Activated CD4-positive, alpha-beta T cell treated with anti-CD3 and anti-CD28 coated beads for 36 hours (primary cell): ENCODE measurements at regions not wholly inside any gene's neighbourhood (a gene's known extent, or its start where the extent isn't known, plus 50 kb on each side); places are given as distances from the start of the nearest gene placed in this dataset.

Source experiments
- ATAC-seq: fragments of 200-7000 bp; cut with Tn5 transposase; one replicate; pipeline ENCODE4 v1.10.0; 2021; ENCODE audit warnings: mild to moderate bottlenecking, moderate library complexity
- CTCF ChIA-PET: fragments of 350-600 bp; sonication (Branson Sonifier 250); formaldehyde crosslinking; loops from one replicate; lab custom pipeline; 2021; ENCODE audit warnings: antibody characterized with exemption; lab: Charles Lee
- POLR2A ChIA-PET: fragments of 350-600 bp; sonication (Branson Sonifier 250); formaldehyde crosslinking; loops from one replicate; lab custom pipeline; 2021; ENCODE audit warnings: antibody characterized with exemption, inconsistent platforms; lab: Charles Lee
- DNase-seq: peaks from one replicate; pipeline ENCODE4 v3.0.0-alpha.2; 2020
- H3K27ac Mint-ChIP-seq: one replicate; pipeline ENCODE4 v1.8.0; 2021; ENCODE audit warnings: mixed read lengths
- H3K27me3 Mint-ChIP-seq: one replicate; pipeline ENCODE4 v1.8.0; 2021; ENCODE audit warnings: mixed read lengths
- H3K36me3 Mint-ChIP-seq: one replicate; pipeline ENCODE4 v1.8.0; 2021; ENCODE audit warnings: low read depth, mixed read lengths
- H3K4me1 Mint-ChIP-seq: one replicate; pipeline ENCODE4 v1.8.0; 2021; ENCODE audit warnings: mixed read lengths
- H3K4me3 Mint-ChIP-seq: one replicate; pipeline ENCODE4 v1.8.0; 2021; ENCODE audit warnings: mild to moderate bottlenecking, moderate library complexity, mixed read lengths
- H3K9me3 Mint-ChIP-seq: one replicate; pipeline ENCODE4 v1.8.0; 2021; ENCODE audit warnings: low read depth, mixed read lengths
- intact Hi-C, 2 experiments: fragments of 100-400 bp; cut with DNase I in 1 of 2; cut with micrococcal nuclease in 1 of 2; formaldehyde crosslinking; loops; one replicate each; pipeline versions ENCODE4 v1.14.2 to v1.15.1; 2022 to 2024; cut with DNase I, micrococcal nuclease

DNA sequence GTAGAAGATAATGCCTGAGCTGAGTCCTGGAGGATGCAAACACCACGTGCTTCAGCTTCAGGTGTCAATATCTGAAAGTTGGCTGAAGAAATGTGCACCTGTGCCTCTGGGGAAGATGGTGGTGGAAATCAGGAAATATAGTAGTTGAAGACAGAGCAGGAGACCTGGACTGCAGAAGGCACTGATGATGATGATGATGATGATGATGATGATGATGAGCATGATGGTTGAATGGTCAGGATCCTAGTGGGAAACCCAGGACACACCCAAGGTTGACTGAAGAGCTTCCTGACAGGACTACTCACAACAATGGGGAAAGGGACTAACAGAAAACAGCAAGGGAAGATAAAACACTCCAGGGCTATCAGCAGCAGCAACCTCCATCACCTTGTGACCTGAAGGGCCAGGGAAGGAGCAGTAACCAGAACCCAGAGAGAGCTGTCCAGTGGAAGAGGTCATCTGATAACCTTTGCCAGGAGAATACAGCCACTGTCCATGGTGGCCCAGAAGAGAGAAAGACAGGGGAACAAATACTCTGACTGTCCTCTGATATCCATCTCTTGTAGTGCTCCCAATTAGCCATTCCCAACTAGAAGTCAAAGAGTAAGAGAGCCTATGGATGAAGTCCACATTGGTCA is 170.3 kb downstream of the TSHZ3 start:
- Mint-ChIP-seq H3K27me3 (peaks cover 8% of the 10 kb centered on the region), H3K36me3 (no peaks in the 10 kb centered on the region), H3K4me1 (no peaks in the 10 kb centered on the region), H3K4me3 (no peak overlapping the region), H3K27ac (no peak overlapping the region), H3K9me3 (no peaks in the 10 kb centered on the region)
- CTCF ChIA-PET, result no interaction called here
- ATAC-seq, result no peak
- no peak for DNase-seq
- POLR2A ChIA-PET, result no interaction called here
- intact Hi-C loops, result no loop called here

DNA sequence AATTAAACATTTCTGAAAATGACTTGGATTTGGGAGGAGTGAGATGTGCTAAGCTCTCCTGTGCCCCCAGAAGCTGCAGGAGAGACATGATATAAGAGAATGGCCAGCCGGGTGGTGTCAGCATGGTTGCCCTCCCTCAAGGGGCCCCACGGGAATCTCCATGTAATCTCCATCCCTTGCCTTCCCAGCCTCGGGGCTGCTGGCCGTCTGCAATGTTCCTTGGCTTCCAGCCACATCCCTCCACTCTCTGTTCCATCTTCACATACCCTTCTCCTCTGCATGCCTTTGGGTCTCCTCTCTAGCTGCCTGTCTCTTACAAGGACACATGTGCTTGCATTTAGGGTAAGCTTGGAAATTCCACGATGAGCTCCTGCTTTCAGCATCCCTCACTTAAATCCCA is 172.0 kb downstream of the TSHZ3 start:
- Mint-ChIP-seq H3K27ac (no peak overlapping the region), H3K27me3 (peaks cover 8% of the 10 kb centered on the region)
- no peak for ATAC-seq

DNA sequence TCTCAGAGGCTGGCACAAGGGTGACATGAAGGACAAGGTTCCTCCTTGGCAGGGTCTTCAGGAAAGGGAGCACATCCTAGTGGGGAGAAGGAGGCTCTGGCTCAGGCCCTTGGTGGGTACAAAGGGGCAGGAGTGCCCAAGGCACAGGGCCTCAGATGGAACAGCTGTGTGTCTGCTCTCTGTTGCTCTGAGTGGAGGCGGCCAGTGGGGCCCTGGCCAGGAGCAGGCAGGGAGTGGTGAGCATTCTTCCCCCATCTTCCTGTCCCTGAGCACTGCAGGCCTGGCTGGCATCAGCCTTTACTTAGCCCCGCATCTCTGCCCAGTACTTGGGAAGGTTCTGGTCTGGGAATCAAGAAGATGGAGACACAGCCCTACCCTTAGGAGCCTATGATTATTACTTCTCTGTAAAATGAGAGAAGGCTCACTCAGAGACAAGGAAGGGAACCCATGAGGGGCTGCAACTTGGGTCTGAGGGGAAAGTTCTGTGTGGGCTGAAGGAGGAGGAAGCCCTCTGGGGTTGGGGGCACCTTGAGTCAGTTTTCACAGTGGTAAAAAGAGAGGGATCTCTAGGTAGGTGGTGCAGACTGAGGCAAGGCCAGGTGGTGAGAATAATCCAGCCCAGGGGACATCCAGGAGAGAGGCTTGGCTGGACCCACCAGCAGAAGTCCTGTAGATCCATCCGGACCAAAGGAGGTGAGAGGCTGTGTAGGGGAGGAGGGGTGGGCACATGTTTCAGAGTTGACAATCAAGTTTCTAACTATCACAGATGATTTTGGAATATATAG is 173.5 kb downstream of the TSHZ3 start:
- no peak for ATAC-seq
- no peaks in the 10 kb centered on the region for H3K36me3 Mint-ChIP-seq
- CTCF ChIA-PET, result no interaction called here
- POLR2A ChIA-PET, result no interaction called here
- H3K4me1 Mint-ChIP-seq, result no peaks in the 10 kb centered on the region
- DNase-seq, result no peak
- intact Hi-C loops, result no loop called here
- H3K27ac Mint-ChIP-seq, result no peak overlapping the region
- peaks cover 8% of the 10 kb centered on the region for H3K27me3 Mint-ChIP-seq
- H3K4me3 Mint-ChIP-seq, result no peak overlapping the region
- H3K9me3 Mint-ChIP-seq, result no peaks in the 10 kb centered on the region

More for the DNA sequence above, 172.0 kb downstream of the TSHZ3 start:
- intact Hi-C loops, result no loop called here
- H3K4me3 Mint-ChIP-seq, result no peak overlapping the region
- H3K4me1 Mint-ChIP-seq, result no peaks in the 10 kb centered on the region
- no peak for DNase-seq
- CTCF ChIA-PET, result no interaction called here
- H3K36me3 Mint-ChIP-seq, result no peaks in the 10 kb centered on the region
- POLR2A ChIA-PET, result no interaction called here
- no peaks in the 10 kb centered on the region for H3K9me3 Mint-ChIP-seq

DNA sequence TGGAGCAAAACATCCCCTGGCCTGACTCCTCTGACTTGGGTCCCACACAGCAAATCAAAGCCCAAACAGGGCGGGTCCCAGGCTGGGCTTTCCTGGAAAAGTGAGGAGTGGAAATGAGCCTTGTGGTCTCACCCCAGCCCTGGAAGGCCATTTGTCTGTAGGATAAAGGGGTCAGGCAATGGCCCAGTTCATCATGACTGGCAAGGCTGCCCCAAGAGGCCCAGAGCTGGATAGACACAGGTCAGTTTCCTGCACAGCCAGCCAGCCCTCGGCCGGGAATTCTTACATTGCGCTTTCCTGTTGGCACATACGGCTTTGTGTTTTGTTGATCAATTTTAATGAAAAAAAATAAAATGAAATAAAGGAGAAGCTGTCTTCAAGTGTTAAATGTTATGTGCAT is 174.3 kb downstream of the TSHZ3 start:
- Mint-ChIP-seq H3K4me1 (no peaks in the 10 kb centered on the region), H3K9me3 (no peaks in the 10 kb centered on the region), H3K27me3 (peaks cover 9% of the 10 kb centered on the region), H3K4me3 (no peak overlapping the region), H3K27ac (no peak overlapping the region), H3K36me3 (no peaks in the 10 kb centered on the region)
- no peak for ATAC-seq
- ChIA-PET CTCF (no interaction called here), POLR2A (no interaction called here)
- DNase-seq, result no peak
- intact Hi-C loops, result no loop called here

DNA sequence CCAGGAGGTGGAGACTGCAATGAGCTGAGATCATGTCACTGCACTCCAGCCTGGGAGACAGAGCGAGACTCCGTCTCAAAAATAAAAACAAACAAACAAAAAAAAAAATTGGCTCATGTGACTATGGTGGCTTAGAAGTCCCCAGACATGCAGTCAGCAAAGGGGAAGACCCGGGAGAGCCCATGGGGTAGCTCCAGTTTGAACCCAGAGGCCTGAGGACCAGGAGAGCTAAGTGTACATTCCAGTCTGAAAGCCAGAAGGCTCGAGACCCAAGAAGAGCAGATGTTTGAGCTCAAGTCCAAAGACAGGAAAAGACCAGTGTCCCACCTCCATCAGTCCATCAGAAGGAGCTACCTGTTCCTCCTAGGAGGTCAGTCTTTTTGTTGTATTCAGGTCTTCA is 175.2 kb downstream of the TSHZ3 start:
- Mint-ChIP-seq H3K4me1 (no peaks in the 10 kb centered on the region), H3K27ac (no peak overlapping the region), H3K4me3 (no peak overlapping the region), H3K36me3 (no peaks in the 10 kb centered on the region), H3K9me3 (no peaks in the 10 kb centered on the region), H3K27me3 (peaks cover 8% of the 10 kb centered on the region)
- ATAC-seq, result no peak
- ChIA-PET CTCF (interaction anchor here (1.1 kb wide), 1 partner anchor 15 kb away, joined by 5 read pairs; no protein-coding TSS in a partner anchor), POLR2A (no interaction called here)
- DNase-seq, result no peak
- intact Hi-C loops, result no loop called here

DNA sequence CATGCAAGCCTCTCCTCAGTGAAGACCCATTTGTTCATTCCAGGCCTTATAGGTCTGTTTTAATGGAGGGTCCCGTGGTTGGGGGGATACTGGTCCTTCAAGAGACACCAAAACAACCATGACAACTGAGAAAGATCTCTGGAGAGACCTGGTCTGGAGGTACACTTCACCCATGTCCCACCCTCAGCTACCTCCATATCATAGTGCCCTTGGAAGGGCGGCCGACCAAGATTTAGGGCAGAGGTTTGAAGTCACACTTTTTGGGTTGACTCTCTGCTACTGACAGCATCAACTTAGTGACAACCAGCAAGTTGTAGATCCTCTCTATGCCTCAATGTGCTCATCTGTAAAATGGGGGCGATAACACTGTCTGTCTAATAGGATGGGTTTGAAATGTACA is 177.3 kb downstream of the TSHZ3 start:
- DNase-seq (no peak), ATAC-seq (no peak)
- Mint-ChIP-seq H3K27ac (no peak overlapping the region), H3K36me3 (no peaks in the 10 kb centered on the region), H3K4me1 (peaks cover 10% of the 10 kb centered on the region), H3K4me3 (no peak overlapping the region), H3K27me3 (peaks cover 16% of the 10 kb centered on the region), H3K9me3 (no peaks in the 10 kb centered on the region)
- CTCF ChIA-PET, result no interaction called here
- POLR2A ChIA-PET, result no interaction called here
- intact Hi-C loops, result no loop called here

DNA sequence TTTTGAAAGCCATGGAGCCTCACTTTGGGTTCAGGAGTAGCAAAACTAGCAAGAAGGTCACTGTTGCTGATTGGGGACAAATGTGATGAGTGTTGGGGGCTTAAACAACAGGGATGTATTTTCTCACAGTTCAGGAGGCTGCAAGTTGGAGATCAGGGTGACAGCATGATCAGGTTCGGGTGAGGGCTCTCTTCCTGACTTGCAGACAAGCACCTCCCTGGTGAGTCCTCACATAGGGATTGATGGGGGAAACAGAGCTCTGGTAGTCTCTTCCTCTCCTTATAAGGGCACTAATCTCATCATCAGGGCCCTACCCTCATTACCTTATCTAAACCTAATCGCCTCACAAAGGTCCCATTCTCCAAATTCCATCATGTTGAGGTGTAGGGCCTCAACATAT is 179.2 kb downstream of the TSHZ3 start:
- DNase-seq (no peak), ATAC-seq (no peak)
- ChIA-PET CTCF (no interaction called here), POLR2A (no interaction called here)
- Mint-ChIP-seq H3K36me3 (no peaks in the 10 kb centered on the region), H3K4me1 (peaks cover 10% of the 10 kb centered on the region), H3K4me3 (no peak overlapping the region), H3K9me3 (no peaks in the 10 kb centered on the region), H3K27ac (no peak overlapping the region), H3K27me3 (peaks cover 17% of the 10 kb centered on the region)
- intact Hi-C loops, result no loop called here

DNA sequence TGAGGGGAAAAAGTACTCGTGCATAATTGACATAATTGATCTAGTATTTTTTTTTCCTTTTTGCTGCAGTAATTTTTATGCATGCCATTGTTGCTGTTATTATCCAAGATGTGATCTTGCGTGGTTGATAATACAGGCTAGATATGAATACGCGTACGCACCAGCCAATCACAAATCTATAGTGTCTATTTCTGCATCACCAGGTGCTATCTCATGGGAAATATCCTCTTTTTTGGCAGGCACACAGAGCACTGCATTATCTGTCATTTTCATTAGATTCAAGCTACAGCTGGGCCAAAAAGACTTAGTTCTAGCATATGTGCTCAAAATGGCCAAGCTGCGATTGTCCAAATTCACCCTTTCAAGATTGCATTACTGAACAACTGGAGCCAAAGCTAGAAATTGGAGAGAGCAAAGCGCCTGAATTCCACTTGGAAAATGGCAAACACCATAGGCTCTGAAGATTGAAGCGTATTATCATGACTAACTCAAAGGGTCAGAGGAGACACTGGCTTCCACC is 181.1 kb downstream of the TSHZ3 start:
- ChIA-PET CTCF (interaction anchor here (0.5 kb wide), 1 partner anchor 1983 kb away, joined by 3 read pairs; no protein-coding TSS in a partner anchor), POLR2A (no interaction called here)
- intact Hi-C loops, result no loop called here
- no peak overlapping the region for H3K4me3 Mint-ChIP-seq
- DNase-seq (no peak), ATAC-seq (no peak)
- H3K36me3 Mint-ChIP-seq, result no peaks in the 10 kb centered on the region
- H3K9me3 Mint-ChIP-seq, result no peaks in the 10 kb centered on the region
- peaks cover 10% of the 10 kb centered on the region for H3K4me1 Mint-ChIP-seq
- H3K27me3 Mint-ChIP-seq, result peaks cover 30% of the 10 kb centered on the region
- H3K27ac Mint-ChIP-seq, result no peak overlapping the region

DNA sequence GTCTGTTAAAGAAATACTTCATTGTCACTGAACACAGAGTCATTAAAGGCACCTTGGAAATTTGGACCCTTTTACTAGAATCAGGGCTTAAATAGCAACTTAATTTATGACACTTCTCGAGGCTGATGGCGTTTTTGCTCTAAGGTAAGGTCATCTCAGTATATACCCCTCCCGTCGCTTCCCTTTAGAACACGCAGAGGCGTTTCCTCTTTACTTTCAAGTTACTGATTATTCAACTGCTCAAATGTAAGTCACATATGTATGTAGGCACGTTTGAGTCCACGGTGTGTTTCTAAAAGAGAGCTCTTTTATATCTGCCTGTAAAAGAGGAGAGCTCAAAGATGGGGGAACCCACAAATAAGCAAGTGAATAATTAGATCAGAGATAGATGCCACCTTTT is 181.5 kb downstream of the TSHZ3 start:
- H3K4me1 Mint-ChIP-seq, result peaks cover 10% of the 10 kb centered on the region
- no peak overlapping the region for H3K27ac Mint-ChIP-seq
- DNase-seq, result no peak
- intact Hi-C loops, result no loop called here
- CTCF ChIA-PET, result no interaction called here
- peak; percentile 42 for ATAC-seq
- POLR2A ChIA-PET, result no interaction called here
- H3K4me3 Mint-ChIP-seq, result no peak overlapping the region
- no peaks in the 10 kb centered on the region for H3K36me3 Mint-ChIP-seq
- H3K27me3 Mint-ChIP-seq, result peaks cover 30% of the 10 kb centered on the region
- H3K9me3 Mint-ChIP-seq, result no peaks in the 10 kb centered on the region

DNA sequence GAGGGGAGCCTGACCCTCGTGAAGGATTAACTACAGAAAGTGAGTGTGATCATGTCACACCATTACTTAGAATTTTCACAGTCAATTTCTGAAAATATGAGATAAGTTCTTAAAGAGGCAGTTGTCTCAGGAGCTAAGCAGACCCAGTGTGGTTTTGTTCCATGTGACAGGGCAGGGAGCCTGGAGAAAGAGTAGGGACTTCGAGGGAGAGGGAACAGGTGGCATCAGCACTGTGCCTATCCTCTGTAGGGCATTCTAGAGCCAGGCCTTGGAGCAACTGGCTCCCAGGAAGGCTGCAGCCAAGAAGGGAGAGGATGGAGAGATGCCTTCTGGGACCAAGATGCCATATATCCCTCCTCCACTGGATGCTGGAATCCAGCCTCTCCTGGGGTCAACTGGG is 183.0 kb downstream of the TSHZ3 start:
- H3K4me1 Mint-ChIP-seq, result peaks cover 10% of the 10 kb centered on the region
- no peak for DNase-seq
- CTCF ChIA-PET, result no interaction called here
- POLR2A ChIA-PET, result no interaction called here
- H3K9me3 Mint-ChIP-seq, result no peaks in the 10 kb centered on the region
- H3K27me3 Mint-ChIP-seq, result peaks cover 32% of the 10 kb centered on the region
- no peak overlapping the region for H3K27ac Mint-ChIP-seq
- intact Hi-C loops, result no loop called here
- no peaks in the 10 kb centered on the region for H3K36me3 Mint-ChIP-seq
- no peak overlapping the region for H3K4me3 Mint-ChIP-seq
- no peak for ATAC-seq

DNA sequence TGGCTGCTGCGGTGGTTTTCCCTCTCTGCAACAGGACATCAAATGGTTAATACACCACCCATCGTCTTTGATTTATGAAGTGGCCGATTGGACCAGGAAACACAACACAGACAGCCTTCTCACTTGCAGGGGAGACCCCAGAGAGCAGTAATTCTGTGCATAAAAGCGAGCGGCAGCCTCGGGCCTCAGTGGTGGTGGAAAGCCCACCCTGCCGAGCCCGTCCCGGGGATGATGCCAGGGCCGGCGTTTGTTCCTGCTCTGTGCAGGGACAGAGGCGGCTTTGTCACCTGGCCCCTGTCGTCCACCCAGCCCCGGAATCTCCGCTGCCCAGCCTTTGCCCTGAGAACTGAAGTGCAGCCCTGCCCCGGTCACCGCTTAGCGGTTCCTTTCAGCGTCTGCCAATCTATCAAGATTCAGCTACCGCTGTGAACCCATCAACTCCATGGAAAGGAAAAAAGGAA is 184.4 kb downstream of the TSHZ3 start:
- no peak overlapping the region for H3K4me3 Mint-ChIP-seq
- DNase-seq, result no peak
- no peaks in the 10 kb centered on the region for H3K9me3 Mint-ChIP-seq
- CTCF ChIA-PET, result no interaction called here
- POLR2A ChIA-PET, result no interaction called here
- H3K36me3 Mint-ChIP-seq, result no peaks in the 10 kb centered on the region
- no peak overlapping the region for H3K27ac Mint-ChIP-seq
- peaks cover 10% of the 10 kb centered on the region for H3K4me1 Mint-ChIP-seq
- no peak for ATAC-seq
- H3K27me3 Mint-ChIP-seq, result peaks cover 31% of the 10 kb centered on the region
- intact Hi-C loops, result no loop called here

DNA sequence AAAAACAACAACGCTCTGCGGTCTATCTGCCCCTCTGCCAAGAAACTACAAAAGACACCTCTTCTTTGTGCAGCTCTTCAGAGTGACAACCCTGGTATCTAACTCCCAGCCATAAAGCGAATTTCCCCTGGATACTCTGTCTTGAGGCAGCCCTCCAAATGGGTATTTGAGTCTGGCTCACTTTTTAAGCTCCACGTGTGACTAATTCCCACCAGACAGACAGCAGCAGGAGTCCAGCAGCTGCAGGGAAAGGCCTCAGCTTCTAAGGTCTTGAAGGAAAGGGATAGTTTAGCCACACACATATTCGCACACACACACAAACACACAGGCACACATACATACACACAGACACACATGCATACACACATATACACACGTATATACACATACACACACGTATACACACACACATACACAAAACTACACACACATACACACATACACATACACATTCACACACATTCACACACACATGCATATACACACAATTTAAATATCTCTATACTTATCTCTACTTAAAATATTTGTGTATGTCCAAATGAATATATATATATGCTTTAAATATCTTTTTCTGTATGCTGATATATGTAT is 188.8 kb downstream of the TSHZ3 start:
- H3K36me3 Mint-ChIP-seq, result no peaks in the 10 kb centered on the region
- ChIA-PET POLR2A (no interaction called here), CTCF (no interaction called here)
- no peak overlapping the region for H3K27ac Mint-ChIP-seq
- no peaks in the 10 kb centered on the region for H3K9me3 Mint-ChIP-seq
- intact Hi-C loops, result no loop called here
- H3K27me3 Mint-ChIP-seq, result peaks cover 21% of the 10 kb centered on the region
- no peak overlapping the region for H3K4me3 Mint-ChIP-seq
- H3K4me1 Mint-ChIP-seq, result no peaks in the 10 kb centered on the region
- DNase-seq (no peak), ATAC-seq (no peak)
